ENCODE measurements at regions not wholly inside any gene's neighbourhood (a gene's known extent, or its start where the extent isn't known, plus 50 kb on each side); places are given as distances from the start of the nearest gene placed in this dataset.

DNA sequence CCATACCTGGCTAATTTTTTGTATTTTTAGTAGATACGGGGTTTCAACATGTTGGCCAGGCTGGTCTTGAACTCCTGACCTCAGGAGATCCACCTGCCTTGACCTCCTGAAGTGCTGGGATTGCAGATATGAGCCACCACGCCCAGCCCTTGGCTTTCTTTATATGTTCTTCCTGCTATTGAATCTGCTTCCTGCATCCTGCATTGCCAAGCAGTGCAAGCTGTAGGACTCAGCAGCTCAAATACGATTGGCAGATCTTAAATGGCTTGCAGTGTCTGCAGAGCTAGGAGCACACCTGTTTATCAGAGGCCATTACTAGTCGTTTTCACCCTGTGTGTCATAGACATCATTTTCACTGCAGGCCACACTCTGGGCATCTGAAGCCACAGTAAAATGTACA, 426.2 kb upstream of the PPP2R3A start:
- TF ChIP-seq EZH2 (IDR thresholded peaks at IDR 0.05) (no peak), POLR2AphosphoS5 (IDR thresholded peaks at IDR 0.05; ENCODE audit: borderline replicate concordance, low read depth, low read length) (no peak), FOXP2 (optimal IDR thresholded peaks at IDR 0.05; ENCODE audit: control extremely low read depth, extremely low read length, insufficient read depth) (no peak)

Data from SK-N-MC (cell line).